ENCODE measurements at regions not wholly inside any gene's neighbourhood (a gene's known extent, or its start where the extent isn't known, plus 50 kb on each side); places are given as distances from the start of the nearest gene placed in this dataset.

- Histone ChIP-seq H2AFZ (no peak overlapping the region), H3K79me2 (no peaks in the 10 kb centered on the region), H3K36me3 (replicated peaks; ENCODE audit: insufficient read depth, low read depth) (no peaks in the 10 kb centered on the region), H4K20me1 (ENCODE audit: insufficient read depth, poor library complexity, severe bottlenecking) (no peaks in the 10 kb centered on the region), H3K9me2 (replicated peaks; ENCODE audit: insufficient read depth) (no peaks in the 10 kb centered on the region), H3K27me3 (no peaks in the 10 kb centered on the region), H3K4me3 (no peak overlapping the region), H3K9me3 (ENCODE audit: low read depth) (no peaks in the 10 kb centered on the region), H3K4me2 (no peak overlapping the region), H3K27ac (no peak overlapping the region), H3K4me1 (ENCODE audit: insufficient read depth) (no peaks in the 10 kb centered on the region)
- DNase-seq (ENCODE audit: low spot score), result no peak
- whole genome bisulfite sequencing (ENCODE audit: low lambda C conversion rate, missing lambda C conversion rate), result 86% methylated on average over 5 of the region's 5 CpGs
- TF ChIP-seq EZH2 (IDR thresholded peaks at IDR 0.05; ENCODE audit: borderline replicate concordance), result no peak
- TF ChIP-seq CTCF (IDR thresholded peaks at IDR 0.05; ENCODE audit: poor library complexity), result no peak
- no peak for TF ChIP-seq EZH2phosphoT487 (IDR thresholded peaks at IDR 0.05; ENCODE audit: low read depth, severe bottlenecking, unreplicated experiment)
Measured at GRCh38 chr9:16085167-16085726, 532.4 kb downstream of the CCDC171 start.

GRCh38 chr9:16090907-16091629, 538.2 kb downstream of the CCDC171 start:
- Histone ChIP-seq H3K9me2 (replicated peaks; ENCODE audit: insufficient read depth) (no peaks in the 10 kb centered on the region), H3K4me3 (no peak overlapping the region), H3K4me2 (no peak overlapping the region), H4K20me1 (ENCODE audit: insufficient read depth, poor library complexity, severe bottlenecking) (no peaks in the 10 kb centered on the region), H3K27me3 (no peaks in the 10 kb centered on the region), H3K27ac (no peak overlapping the region), H3K36me3 (replicated peaks; ENCODE audit: insufficient read depth, low read depth) (no peaks in the 10 kb centered on the region), H3K4me1 (ENCODE audit: insufficient read depth) (peaks cover 20% of the 10 kb centered on the region), H2AFZ (no peak overlapping the region), H3K9me3 (ENCODE audit: low read depth) (no peaks in the 10 kb centered on the region), H3K79me2 (no peaks in the 10 kb centered on the region)
- DNase-seq (ENCODE audit: low spot score), result no peak
- no peak for TF ChIP-seq EZH2 (IDR thresholded peaks at IDR 0.05; ENCODE audit: borderline replicate concordance)
- TF ChIP-seq CTCF (IDR thresholded peaks at IDR 0.05; ENCODE audit: poor library complexity), result no peak
- TF ChIP-seq EZH2phosphoT487 (IDR thresholded peaks at IDR 0.05; ENCODE audit: low read depth, severe bottlenecking, unreplicated experiment), result no peak
- 88% methylated on average over 3 of the region's 3 CpGs for WGBS (ENCODE audit: low lambda C conversion rate, missing lambda C conversion rate)

GRCh38 chr9:16092142-16093091, 539.6 kb downstream of the CCDC171 start:
- Histone ChIP-seq H3K27ac (peak overlapping the region; percentile 37), H3K4me2 (peak overlapping the region; percentile 36)
- TF ChIP-seq CTCF (IDR thresholded peaks at IDR 0.05; ENCODE audit: poor library complexity) (no peak), EZH2phosphoT487 (IDR thresholded peaks at IDR 0.05; ENCODE audit: low read depth, severe bottlenecking, unreplicated experiment) (no peak), EZH2 (IDR thresholded peaks at IDR 0.05; ENCODE audit: borderline replicate concordance) (no peak)

More at GRCh38 chr9:16092142-16093091, 539.6 kb downstream of the CCDC171 start:
- Histone ChIP-seq H3K9me2 (replicated peaks; ENCODE audit: insufficient read depth) (no peaks in the 10 kb centered on the region), H3K36me3 (replicated peaks; ENCODE audit: insufficient read depth, low read depth) (no peaks in the 10 kb centered on the region), H2AFZ (no peak overlapping the region), H4K20me1 (ENCODE audit: insufficient read depth, poor library complexity, severe bottlenecking) (no peaks in the 10 kb centered on the region), H3K79me2 (no peaks in the 10 kb centered on the region), H3K4me1 (ENCODE audit: insufficient read depth) (peaks cover 20% of the 10 kb centered on the region), H3K27me3 (no peaks in the 10 kb centered on the region), H3K4me3 (no peak overlapping the region), H3K9me3 (ENCODE audit: low read depth) (no peaks in the 10 kb centered on the region)
- peak; percentile 44 for DNase-seq (ENCODE audit: low spot score)
- WGBS (ENCODE audit: low lambda C conversion rate, missing lambda C conversion rate), result 58% methylated on average over 12 of the region's 12 CpGs
